Liver (tissue), 3 donors: ENCODE measurements at regions not wholly inside any gene's neighbourhood (a gene's known extent, or its start where the extent isn't known, plus 50 kb on each side); places are given as distances from the start of the nearest gene placed in this dataset.

Experiments
- CTCF ChIP-seq: fragments of 150-350 bp; IDR thresholded peaks from 2 replicates; pipeline ENCODE4 v1.5.1; 2017; ENCODE audit warnings: improper control_type of control experiment, low read depth, low read length; ENCODE audit not compliant: missing input control
- RAD21 ChIP-seq, 2 donors: IDR thresholded peaks; 2 replicates each; pipeline ENCODE4 v1.6.1; 2016; ENCODE audit warnings: antibody characterized with exemption in 2 of 2, mild to moderate bottlenecking in 2 of 2
- ZBTB33 ChIP-seq: IDR thresholded peaks from 2 replicates; pipeline ENCODE4 v1.6.1; 2016; ENCODE audit warnings: antibody characterized with exemption
- donor health status: healthy.
- donor health status: healthy.

- TF ChIP-seq RAD21 (IDR thresholded peaks at IDR 0.05), result no peak
- TF ChIP-seq ZBTB33, result no peak
- no peak for TF ChIP-seq CTCF
These were observed 297.4 kb upstream of the GBE1 start for GRCh38 chr3:82058809-82059208.
